ENCODE measurements at regions not wholly inside any gene's neighbourhood (a gene's known extent, or its start where the extent isn't known, plus 50 kb on each side); places are given as distances from the start of the nearest gene placed in this dataset.

DNA sequence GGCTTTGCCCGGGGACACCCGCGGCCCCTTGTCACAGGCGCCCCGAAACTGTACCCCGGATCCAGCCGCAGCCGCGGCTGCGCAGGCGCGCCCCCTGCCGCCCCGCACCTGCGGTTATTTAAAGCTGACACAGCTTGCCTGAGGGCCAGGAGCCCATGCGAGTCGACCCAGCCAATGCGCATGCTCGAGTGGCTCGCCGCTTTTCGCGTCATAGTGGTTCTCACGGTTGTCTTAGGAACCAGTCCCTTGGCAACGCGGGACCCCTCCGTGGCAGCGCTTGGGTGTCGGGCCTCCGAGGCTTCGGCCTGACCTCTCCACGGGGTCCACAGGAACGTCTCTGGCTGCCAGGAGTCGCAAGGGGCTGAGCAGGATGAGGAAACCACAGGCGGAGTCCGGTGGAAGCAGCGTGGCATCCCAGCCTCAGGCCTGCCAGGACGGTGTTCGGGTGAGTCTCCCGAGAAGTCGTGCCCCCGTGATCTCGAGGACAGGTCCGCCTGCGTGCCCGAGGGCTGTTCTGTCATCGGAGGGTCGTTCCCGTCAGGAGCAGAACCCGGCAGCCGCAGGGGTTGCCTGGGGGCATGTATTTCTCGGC lies 716.9 kb downstream of the KCNJ18 start:
- no peaks in the 10 kb centered on the region for H3K27me3 ChIP-seq (ENCODE audit: control insufficient read depth in 3 of 3, insufficient read depth in 3 of 3, low read length in 2 of 3)
- H3K27ac ChIP-seq (ENCODE audit: low read depth in 1 of 2, low read length in 1 of 2), result no peak overlapping the region
- no peak for DNase-seq
- H3K4me3 ChIP-seq, result no peak overlapping the region
- 80 to 83% methylated on average over 50 to 52 of the region's 52 CpGs for WGBS, 2 donors
- peaks cover 0 to 22% (median 2%) of the 10 kb centered on the region in 4 donors for H3K9me3 ChIP-seq (ENCODE audit: control insufficient read depth in 4 of 4, insufficient read depth in 3 of 4, low read length in 3 of 4)
- no peak for ATAC-seq (ENCODE audit: insufficient read depth, low FRiP score)
- no peaks in the 10 kb centered on the region for H3K4me1 ChIP-seq (ENCODE audit: control insufficient read depth in 5 of 5, insufficient read depth in 5 of 5, low read length in 5 of 5)
- H3K36me3 ChIP-seq (ENCODE audit: control insufficient read depth in 4 of 4, insufficient read depth in 4 of 4, low read length in 4 of 4), result no peaks in the 10 kb centered on the region
- H3K9ac ChIP-seq (ENCODE audit: insufficient read depth in 1 of 2, low read length in 2 of 2), result no peak overlapping the region
- TF ChIP-seq, protein P1, sequence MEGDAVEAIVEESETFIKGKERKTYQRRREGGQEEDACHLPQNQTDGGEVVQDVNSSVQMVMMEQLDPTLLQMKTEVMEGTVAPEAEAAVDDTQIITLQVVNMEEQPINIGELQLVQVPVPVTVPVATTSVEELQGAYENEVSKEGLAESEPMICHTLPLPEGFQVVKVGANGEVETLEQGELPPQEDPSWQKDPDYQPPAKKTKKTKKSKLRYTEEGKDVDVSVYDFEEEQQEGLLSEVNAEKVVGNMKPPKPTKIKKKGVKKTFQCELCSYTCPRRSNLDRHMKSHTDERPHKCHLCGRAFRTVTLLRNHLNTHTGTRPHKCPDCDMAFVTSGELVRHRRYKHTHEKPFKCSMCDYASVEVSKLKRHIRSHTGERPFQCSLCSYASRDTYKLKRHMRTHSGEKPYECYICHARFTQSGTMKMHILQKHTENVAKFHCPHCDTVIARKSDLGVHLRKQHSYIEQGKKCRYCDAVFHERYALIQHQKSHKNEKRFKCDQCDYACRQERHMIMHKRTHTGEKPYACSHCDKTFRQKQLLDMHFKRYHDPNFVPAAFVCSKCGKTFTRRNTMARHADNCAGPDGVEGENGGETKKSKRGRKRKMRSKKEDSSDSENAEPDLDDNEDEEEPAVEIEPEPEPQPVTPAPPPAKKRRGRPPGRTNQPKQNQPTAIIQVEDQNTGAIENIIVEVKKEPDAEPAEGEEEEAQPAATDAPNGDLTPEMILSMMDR (IDR thresholded peaks at IDR 0.05; ENCODE audit: control extremely low read depth, extremely low read depth), result no peak

DNA sequence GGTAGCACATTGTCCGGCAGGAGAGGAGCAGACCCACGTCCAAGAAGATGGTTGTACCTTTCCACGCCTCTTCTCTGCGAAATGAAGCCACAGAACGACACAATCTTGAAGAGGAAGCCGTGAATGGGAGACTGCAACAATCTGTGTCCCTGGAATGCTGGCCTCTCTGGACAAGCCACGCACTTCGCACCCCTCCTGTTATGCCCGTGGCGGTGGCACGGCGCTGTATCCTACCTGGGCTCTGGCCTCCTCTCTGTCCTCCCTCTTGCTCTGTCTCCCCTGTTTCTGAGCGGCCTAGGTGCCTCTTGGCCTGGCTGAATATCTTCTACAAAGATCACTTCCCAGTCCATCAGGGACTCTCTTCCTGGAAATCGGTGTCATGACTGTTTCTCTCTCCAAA lies 717.8 kb downstream of the KCNJ18 start:
- H3K9me3 ChIP-seq (ENCODE audit: control insufficient read depth in 4 of 4, insufficient read depth in 3 of 4, low read length in 3 of 4), result peaks cover 0 to 22% (median 2%) of the 10 kb centered on the region in 4 donors
- DNase-seq (no peak), ATAC-seq (ENCODE audit: insufficient read depth, low FRiP score) (no peak)
- no peak overlapping the region for H3K27ac ChIP-seq (ENCODE audit: low read depth in 1 of 2, low read length in 1 of 2)
- no peaks in the 10 kb centered on the region for H3K36me3 ChIP-seq (ENCODE audit: control insufficient read depth in 4 of 4, insufficient read depth in 4 of 4, low read length in 4 of 4)
- H3K9ac ChIP-seq (ENCODE audit: insufficient read depth in 1 of 2, low read length in 2 of 2), result no peak overlapping the region
- 76 to 81% methylated on average over 14 of the region's 14 CpGs for WGBS, 2 donors
- TF ChIP-seq, protein P1 (IDR thresholded peaks at IDR 0.05; ENCODE audit: control extremely low read depth, extremely low read depth), result no peak
- H3K4me3 ChIP-seq, result no peak overlapping the region
- no peaks in the 10 kb centered on the region for H3K27me3 ChIP-seq (ENCODE audit: control insufficient read depth in 3 of 3, insufficient read depth in 3 of 3, low read length in 2 of 3)
- no peaks in the 10 kb centered on the region for H3K4me1 ChIP-seq (ENCODE audit: control insufficient read depth in 5 of 5, insufficient read depth in 5 of 5, low read length in 5 of 5)

DNA sequence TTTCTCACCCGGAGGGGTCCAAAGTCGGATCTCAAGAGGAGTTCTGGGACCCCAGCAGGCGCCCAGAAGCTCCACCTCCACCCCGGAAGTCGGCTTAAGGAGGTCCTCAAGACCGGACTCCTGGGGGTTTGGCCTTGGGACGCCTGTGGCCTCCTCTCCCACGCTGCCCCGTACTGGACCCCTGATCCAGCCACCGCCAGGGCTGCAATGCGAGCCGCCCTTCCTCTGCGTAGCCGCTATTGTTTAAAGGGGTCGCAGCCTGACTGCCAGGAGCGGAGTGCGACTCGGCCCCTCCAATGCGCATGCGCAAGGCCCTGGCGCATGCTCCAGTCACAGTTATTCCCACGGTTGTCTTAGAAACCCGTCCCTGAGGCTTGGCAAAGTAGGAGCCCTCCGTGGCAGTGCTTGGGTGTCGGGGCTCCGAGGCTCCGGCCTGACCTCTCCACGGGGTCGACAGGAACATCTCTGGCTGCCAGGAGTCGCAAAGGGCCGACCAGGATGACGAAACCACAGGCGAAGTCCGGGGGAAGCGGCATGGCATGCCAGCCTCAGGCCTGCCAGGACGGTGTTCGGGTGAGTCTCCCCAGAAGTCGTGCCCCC lies 719.0 kb downstream of the KCNJ18 start:
- Histone ChIP-seq H3K9me3 (ENCODE audit: control insufficient read depth in 4 of 4, insufficient read depth in 3 of 4, low read length in 3 of 4) (peaks cover 0 to 22% (median 2%) of the 10 kb centered on the region in 4 donors), H3K36me3 (ENCODE audit: control insufficient read depth in 4 of 4, insufficient read depth in 4 of 4, low read length in 4 of 4) (no peaks in the 10 kb centered on the region), H3K9ac (ENCODE audit: insufficient read depth in 1 of 2, low read length in 2 of 2) (no peak overlapping the region), H3K4me3 (no peak overlapping the region), H3K27ac (ENCODE audit: low read depth in 1 of 2, low read length in 1 of 2) (no peak overlapping the region), H3K4me1 (ENCODE audit: control insufficient read depth in 5 of 5, insufficient read depth in 5 of 5, low read length in 5 of 5) (no peaks in the 10 kb centered on the region), H3K27me3 (ENCODE audit: control insufficient read depth in 3 of 3, insufficient read depth in 3 of 3, low read length in 2 of 3) (no peaks in the 10 kb centered on the region)
- ATAC-seq (ENCODE audit: insufficient read depth, low FRiP score) (no peak), DNase-seq (no peak)
- 84 to 86% methylated on average over 38 of the region's 38 CpGs for WGBS, 2 donors
- TF ChIP-seq, protein P1 (IDR thresholded peaks at IDR 0.05; ENCODE audit: control extremely low read depth, extremely low read depth), result no peak
